Transverse colon (tissue), 3 donors: ENCODE measurements at regions not wholly inside any gene's neighbourhood (a gene's known extent, or its start where the extent isn't known, plus 50 kb on each side); places are given as distances from the start of the nearest gene placed in this dataset.

Experiments used
- EP300 ChIP-seq: sonication (generic); formaldehyde crosslinking; IDR thresholded peaks from one replicate; pipeline ENCODE4 v1.6.1; 2017; ENCODE audit warnings: antibody characterized with exemption, low read depth
- POLR2A ChIP-seq: fragments of 450-650 bp; IDR thresholded peaks from one replicate; pipeline ENCODE4 v1.6.1; 2016; ENCODE audit warnings: antibody characterized with exemption, mild to moderate bottlenecking, moderate library complexity
- TF ChIP-seq, protein P1 (sequence below), 5 experiments: fragments of 200-600 bp in 3 of 5; fragments of 450-650 bp in 2 of 5; sonication (generic) in 3 of 5; IDR thresholded peaks; 1 replicate in 2 of 5; 2 replicates in 3 of 5; pipeline ENCODE4 v1.5.1; 2016 to 2017; ENCODE audit warnings: antibody characterized with exemption in 5 of 5, inconsistent platforms in 3 of 5, mild to moderate bottlenecking in 2 of 5, moderate library complexity in 1 of 5

DNA sequence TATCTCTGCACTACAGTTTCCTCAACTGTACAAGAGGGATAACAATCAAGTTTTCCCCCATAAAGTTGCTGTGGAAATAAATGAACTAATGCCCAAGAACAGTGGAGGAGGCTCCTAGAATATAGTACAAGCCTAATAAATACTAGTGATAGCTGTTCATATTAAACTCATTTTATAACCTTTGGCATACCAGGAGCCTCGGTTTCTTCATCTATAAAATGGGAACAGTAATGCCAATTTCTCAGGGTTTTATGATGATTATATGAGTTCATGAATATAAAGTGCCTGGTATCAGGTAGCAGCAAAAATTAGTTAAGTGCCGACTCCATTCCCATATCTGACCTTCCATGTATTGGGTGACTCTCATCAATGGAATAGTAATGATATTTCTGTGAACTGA is 311.1 kb upstream of the MAF start:
- TF ChIP-seq POLR2A (no peak), EP300 (no peak)
- TF ChIP-seq, protein P1, sequence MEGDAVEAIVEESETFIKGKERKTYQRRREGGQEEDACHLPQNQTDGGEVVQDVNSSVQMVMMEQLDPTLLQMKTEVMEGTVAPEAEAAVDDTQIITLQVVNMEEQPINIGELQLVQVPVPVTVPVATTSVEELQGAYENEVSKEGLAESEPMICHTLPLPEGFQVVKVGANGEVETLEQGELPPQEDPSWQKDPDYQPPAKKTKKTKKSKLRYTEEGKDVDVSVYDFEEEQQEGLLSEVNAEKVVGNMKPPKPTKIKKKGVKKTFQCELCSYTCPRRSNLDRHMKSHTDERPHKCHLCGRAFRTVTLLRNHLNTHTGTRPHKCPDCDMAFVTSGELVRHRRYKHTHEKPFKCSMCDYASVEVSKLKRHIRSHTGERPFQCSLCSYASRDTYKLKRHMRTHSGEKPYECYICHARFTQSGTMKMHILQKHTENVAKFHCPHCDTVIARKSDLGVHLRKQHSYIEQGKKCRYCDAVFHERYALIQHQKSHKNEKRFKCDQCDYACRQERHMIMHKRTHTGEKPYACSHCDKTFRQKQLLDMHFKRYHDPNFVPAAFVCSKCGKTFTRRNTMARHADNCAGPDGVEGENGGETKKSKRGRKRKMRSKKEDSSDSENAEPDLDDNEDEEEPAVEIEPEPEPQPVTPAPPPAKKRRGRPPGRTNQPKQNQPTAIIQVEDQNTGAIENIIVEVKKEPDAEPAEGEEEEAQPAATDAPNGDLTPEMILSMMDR (IDR thresholded peaks at IDR 0.05) = no peak
